ENCODE measurements at regions not wholly inside any gene's neighbourhood (a gene's known extent, or its start where the extent isn't known, plus 50 kb on each side); places are given as distances from the start of the nearest gene placed in this dataset.
A peak's percentile ranks its signal among the peaks of the same experiment; 100 is the strongest.

DNA sequence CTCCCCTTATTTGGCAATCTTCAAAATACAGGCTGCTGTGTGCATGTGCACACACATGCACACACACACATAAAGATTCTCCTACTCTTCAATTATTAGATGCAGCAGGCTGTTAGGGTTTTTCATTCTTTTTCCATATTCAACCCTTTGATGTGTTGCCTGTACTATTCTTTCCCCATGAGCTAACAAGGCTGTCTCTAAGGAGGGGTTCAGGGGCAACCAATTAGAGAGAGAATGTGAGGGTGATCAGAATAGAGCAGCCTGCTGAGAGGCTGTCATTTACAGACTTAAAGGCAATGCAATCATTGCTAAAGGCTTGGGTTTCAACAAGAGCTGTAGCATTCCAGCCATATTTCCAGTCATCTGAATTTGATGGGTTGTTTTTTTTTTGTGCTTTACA lies 467.4 kb upstream of the ID4 start:
- TF ChIP-seq, protein P1, sequence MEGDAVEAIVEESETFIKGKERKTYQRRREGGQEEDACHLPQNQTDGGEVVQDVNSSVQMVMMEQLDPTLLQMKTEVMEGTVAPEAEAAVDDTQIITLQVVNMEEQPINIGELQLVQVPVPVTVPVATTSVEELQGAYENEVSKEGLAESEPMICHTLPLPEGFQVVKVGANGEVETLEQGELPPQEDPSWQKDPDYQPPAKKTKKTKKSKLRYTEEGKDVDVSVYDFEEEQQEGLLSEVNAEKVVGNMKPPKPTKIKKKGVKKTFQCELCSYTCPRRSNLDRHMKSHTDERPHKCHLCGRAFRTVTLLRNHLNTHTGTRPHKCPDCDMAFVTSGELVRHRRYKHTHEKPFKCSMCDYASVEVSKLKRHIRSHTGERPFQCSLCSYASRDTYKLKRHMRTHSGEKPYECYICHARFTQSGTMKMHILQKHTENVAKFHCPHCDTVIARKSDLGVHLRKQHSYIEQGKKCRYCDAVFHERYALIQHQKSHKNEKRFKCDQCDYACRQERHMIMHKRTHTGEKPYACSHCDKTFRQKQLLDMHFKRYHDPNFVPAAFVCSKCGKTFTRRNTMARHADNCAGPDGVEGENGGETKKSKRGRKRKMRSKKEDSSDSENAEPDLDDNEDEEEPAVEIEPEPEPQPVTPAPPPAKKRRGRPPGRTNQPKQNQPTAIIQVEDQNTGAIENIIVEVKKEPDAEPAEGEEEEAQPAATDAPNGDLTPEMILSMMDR (IDR thresholded peaks at IDR 0.05): no peak
- Mint-ChIP-seq H3K4me3 (no peak overlapping the region), H3K4me1 (peaks cover 13% of the 10 kb centered on the region), H3K27me3 (ENCODE audit: low read depth, poor library complexity) (peaks cover 6% of the 10 kb centered on the region), H3K9me3 (peaks cover 17% of the 10 kb centered on the region), H3K27ac (no peak overlapping the region), H3K36me3 (ENCODE audit: low read depth) (no peaks in the 10 kb centered on the region)
- DNase-seq: no peak

DNA sequence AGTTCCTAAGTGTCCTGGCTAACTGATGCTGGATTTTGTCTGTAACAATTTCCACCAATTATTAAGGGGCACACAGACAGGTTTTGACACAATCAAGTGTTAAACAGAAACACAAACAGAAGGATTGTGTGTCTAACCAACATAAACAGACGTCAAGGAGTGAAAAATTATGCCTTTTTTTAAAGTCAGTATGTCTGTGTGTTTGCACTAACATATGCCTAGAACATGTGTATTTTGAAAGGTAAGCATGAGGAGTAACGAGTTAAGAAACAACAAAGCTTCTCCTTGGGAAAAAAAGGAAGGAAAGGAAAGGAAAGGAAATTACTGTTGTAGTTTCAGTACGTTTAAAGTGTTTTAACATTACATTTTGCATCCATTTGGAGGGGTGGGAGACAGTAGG lies 466.3 kb upstream of the ID4 start:
- TF ChIP-seq, protein P1 (IDR thresholded peaks at IDR 0.05): no peak
- no peak overlapping the region for H3K4me3 Mint-ChIP-seq

DNA sequence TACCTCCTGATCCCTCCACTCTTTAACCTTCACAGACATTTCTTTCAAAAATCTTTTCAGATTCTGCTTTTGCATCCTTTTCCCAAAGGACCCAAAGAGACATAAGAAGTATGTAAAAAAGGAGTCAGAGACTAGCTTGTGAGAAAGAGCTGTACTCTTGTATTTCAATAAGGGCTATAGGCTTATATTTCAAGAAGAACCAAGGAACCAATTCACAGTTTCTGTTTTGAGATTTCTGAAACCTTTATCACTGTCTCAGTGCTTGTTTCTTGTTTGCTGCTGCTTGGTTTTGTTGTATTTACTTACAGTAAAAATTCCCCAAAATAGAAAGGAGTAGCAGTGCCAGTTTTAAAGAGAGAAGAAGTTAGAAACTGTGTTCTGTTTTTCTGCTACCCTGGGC lies 461.6 kb upstream of the ID4 start:
- peaks cover 19% of the 10 kb centered on the region for H3K4me1 Mint-ChIP-seq
- peaks cover 6% of the 10 kb centered on the region for H3K27me3 Mint-ChIP-seq (ENCODE audit: low read depth, poor library complexity)
- DNase-seq: no peak
- H3K9me3 Mint-ChIP-seq: peaks cover 9% of the 10 kb centered on the region
- no peak overlapping the region for H3K27ac Mint-ChIP-seq
- TF ChIP-seq, protein P1 (IDR thresholded peaks at IDR 0.05): no peak
- H3K36me3 Mint-ChIP-seq (ENCODE audit: low read depth): no peaks in the 10 kb centered on the region
- no peak overlapping the region for H3K4me3 Mint-ChIP-seq

More for the DNA sequence above, 466.3 kb upstream of the ID4 start:
- peak overlapping the region; percentile 95 for H3K27ac Mint-ChIP-seq
- H3K27me3 Mint-ChIP-seq (ENCODE audit: low read depth, poor library complexity): peaks cover 6% of the 10 kb centered on the region
- no peaks in the 10 kb centered on the region for H3K36me3 Mint-ChIP-seq (ENCODE audit: low read depth)
- peaks cover 13% of the 10 kb centered on the region for H3K4me1 Mint-ChIP-seq
- no peak for DNase-seq
- peaks cover 17% of the 10 kb centered on the region for H3K9me3 Mint-ChIP-seq

DNA sequence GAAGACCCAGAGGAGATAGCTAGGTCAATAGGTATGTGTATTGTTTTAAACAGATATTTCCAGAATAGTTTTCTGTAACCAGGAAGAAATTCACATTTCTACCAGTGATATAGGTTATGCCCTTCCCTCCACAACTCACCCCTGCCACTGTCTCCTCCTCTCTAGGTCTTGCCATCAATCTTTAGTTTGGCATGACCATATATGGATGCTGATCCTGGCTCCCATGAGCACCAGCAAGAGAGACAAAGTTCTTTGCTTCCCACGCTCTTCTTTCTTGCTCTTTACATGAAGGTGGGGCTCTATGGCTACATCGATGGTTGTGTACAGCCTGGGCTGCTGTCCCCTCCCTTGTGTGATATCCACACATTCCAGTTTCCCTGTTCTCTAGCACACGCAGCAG lies 459.4 kb upstream of the ID4 start:
- peaks cover 3% of the 10 kb centered on the region for H3K27me3 Mint-ChIP-seq (ENCODE audit: low read depth, poor library complexity)
- no peak overlapping the region for H3K27ac Mint-ChIP-seq
- H3K4me1 Mint-ChIP-seq: peaks cover 12% of the 10 kb centered on the region
- H3K4me3 Mint-ChIP-seq: no peak overlapping the region
- no peak for DNase-seq
- no peaks in the 10 kb centered on the region for H3K9me3 Mint-ChIP-seq
- H3K36me3 Mint-ChIP-seq (ENCODE audit: low read depth): no peaks in the 10 kb centered on the region
- TF ChIP-seq, protein P1 (IDR thresholded peaks at IDR 0.05): no peak

DNA sequence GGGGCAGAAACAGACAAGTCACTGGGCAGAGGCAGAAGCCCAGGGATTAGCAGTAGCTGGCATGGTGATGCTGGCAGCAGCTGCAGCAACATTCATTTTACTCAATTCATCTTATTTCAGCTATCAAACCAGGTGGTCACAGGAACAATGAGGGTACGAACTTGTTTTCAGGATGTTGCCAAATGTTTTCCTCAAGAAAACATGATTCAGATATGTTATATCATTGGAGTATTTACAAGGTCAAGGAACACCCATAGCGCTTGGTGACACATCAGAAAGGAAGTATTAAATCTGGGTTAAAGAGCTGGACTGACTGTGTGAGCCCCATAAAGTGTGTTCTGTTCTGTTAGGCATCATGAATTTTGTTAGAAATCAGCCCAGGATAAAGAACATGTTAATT lies 456.9 kb upstream of the ID4 start:
- Mint-ChIP-seq H3K27me3 (ENCODE audit: low read depth, poor library complexity) (no peaks in the 10 kb centered on the region), H3K27ac (no peak overlapping the region), H3K4me3 (no peak overlapping the region), H3K4me1 (peaks cover 12% of the 10 kb centered on the region), H3K36me3 (ENCODE audit: low read depth) (no peaks in the 10 kb centered on the region), H3K9me3 (peaks cover 21% of the 10 kb centered on the region)
- DNase-seq: no peak
- TF ChIP-seq, protein P1 (IDR thresholded peaks at IDR 0.05): no peak

DNA sequence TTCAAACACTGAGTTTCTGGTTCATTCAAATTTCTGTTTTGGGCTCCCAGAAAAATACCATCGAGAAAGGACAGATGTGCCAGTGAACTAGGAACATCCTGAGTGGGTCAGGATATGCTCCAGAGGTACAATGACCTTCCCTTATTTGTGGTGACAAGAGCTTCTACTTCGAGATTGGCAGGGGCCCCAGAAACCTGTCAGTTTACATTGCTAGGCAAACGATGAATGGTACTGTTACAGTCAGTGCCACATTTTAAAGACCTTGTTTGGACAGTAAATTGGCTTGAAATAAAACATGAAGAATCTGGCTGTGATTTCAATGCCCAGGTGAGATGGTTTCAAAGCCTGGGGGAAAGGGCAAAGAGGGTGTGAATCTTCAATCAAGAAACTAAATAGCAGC lies 454.5 kb upstream of the ID4 start:
- no peak overlapping the region for H3K4me3 Mint-ChIP-seq
- peaks cover 11% of the 10 kb centered on the region for H3K4me1 Mint-ChIP-seq
- TF ChIP-seq, protein P1 (IDR thresholded peaks at IDR 0.05): no peak
- no peak overlapping the region for H3K27ac Mint-ChIP-seq
- H3K27me3 Mint-ChIP-seq (ENCODE audit: low read depth, poor library complexity): no peaks in the 10 kb centered on the region
- peaks cover 21% of the 10 kb centered on the region for H3K9me3 Mint-ChIP-seq
- no peaks in the 10 kb centered on the region for H3K36me3 Mint-ChIP-seq (ENCODE audit: low read depth)
- DNase-seq: no peak

Data from nephron progenitor cell (in vitro differentiated cells).